ENCODE measurements at regions not wholly inside any gene's neighbourhood (a gene's known extent, or its start where the extent isn't known, plus 50 kb on each side); places are given as distances from the start of the nearest gene placed in this dataset.

DNA sequence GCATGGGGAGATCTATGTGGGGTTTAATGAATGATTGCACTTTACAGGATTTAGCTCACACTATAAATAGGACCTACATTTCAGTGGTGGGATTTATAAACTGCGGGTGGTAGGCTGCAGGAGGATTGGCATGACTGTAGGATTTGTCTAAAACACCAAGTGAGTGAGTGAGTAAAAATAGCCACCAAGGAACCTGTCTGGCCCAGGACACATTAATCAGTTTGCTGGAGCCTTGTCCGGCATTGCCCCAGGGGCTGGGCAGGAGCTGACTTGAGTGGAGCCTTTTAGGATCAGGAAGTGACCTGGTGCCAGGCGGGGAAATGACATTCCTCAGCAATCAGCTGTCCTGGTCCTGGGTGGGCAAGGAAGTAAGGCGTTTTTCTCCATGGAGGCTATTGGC is 193.9 kb upstream of the ADRA1D start:
- TF ChIP-seq CTCF (IDR thresholded peaks at IDR 0.05; ENCODE audit: extremely low read depth in 1 of 2, insufficient read depth in 1 of 2, low read depth in 1 of 2, low read length in 2 of 2) (no peak), MYC (IDR thresholded peaks at IDR 0.05; ENCODE audit: low read depth, low read length) (no peak), POLR2A (IDR thresholded peaks at IDR 0.05; ENCODE audit: low read depth, low read length) (no peak), POLR2AphosphoS5 (IDR thresholded peaks at IDR 0.05; ENCODE audit: insufficient read depth, low read depth, low read length) (no peak), JUN (IDR thresholded peaks at IDR 0.05; ENCODE audit: borderline replicate concordance, insufficient read depth, insufficient read length, low read depth) (no peak), MAX (IDR thresholded peaks at IDR 0.05; ENCODE audit: insufficient read depth, insufficient read length) (no peak), EZH2 (IDR thresholded peaks at IDR 0.05; ENCODE audit: borderline replicate concordance, low read depth, low read length, severe bottlenecking) (no peak), FOS (IDR thresholded peaks at IDR 0.05; ENCODE audit: borderline replicate concordance, insufficient read depth, low read length) (no peak)
